ENCODE measurements at regions not wholly inside any gene's neighbourhood (a gene's known extent, or its start where the extent isn't known, plus 50 kb on each side); places are given as distances from the start of the nearest gene placed in this dataset.

- ATAC-seq (ENCODE audit: low read depth) (no peak), DNase-seq (no peak)
- H3K27me3 ChIP-seq (replicated peaks in 1 of 4; ENCODE audit: control extremely low read depth in 1 of 4, control insufficient read depth in 3 of 4, insufficient read depth in 4 of 4, low read length in 3 of 4) = no peaks in the 10 kb centered on the region
- H3K4me3 ChIP-seq (ENCODE audit: control extremely low read depth in 1 of 5, extremely low read depth in 1 of 5, insufficient read depth in 1 of 5, low read depth in 2 of 5, low read length in 4 of 5) = no peak overlapping the region
- H4K20me1 ChIP-seq (ENCODE audit: control insufficient read depth, insufficient read depth, low read length, poor library complexity, severe bottlenecking) = no peaks in the 10 kb centered on the region
- peaks cover 0 to 6% (median 0%) of the 10 kb centered on the region in 3 donors for H3K9me3 ChIP-seq (ENCODE audit: control extremely low read depth in 1 of 3, control insufficient read depth in 2 of 3, insufficient read depth in 1 of 3, low read length in 2 of 3)
- no peaks in the 10 kb centered on the region for H3K36me3 ChIP-seq (replicated peaks in 1 of 2; ENCODE audit: control extremely low read depth in 1 of 2, control insufficient read depth in 1 of 2, extremely low read depth in 1 of 2, insufficient read depth in 2 of 2, low read length in 1 of 2)
- no peak overlapping the region for H3K27ac Mint-ChIP-seq
- ChIA-PET POLR2A (no interaction called here), CTCF (no interaction called here)
- intact Hi-C loops (cut with micrococcal nuclease) = no loop called here
- WGBS (ENCODE audit: insufficient coverage) = 80% methylated on average over 1 of the region's 3 CpGs
- no peak overlapping the region for H3K27ac ChIP-seq (ENCODE audit: low read length in 2 of 2)
- TF ChIP-seq CTCF (IDR thresholded peaks at IDR 0.05) = no peak
- TF ChIP-seq EZH2 (IDR thresholded peaks at IDR 0.05; ENCODE audit: borderline replicate concordance, insufficient read depth, low read depth, low read length, poor library complexity, severe bottlenecking) = no peak
- H3K79me2 ChIP-seq (ENCODE audit: control insufficient read depth, insufficient read depth, low read length) = no peaks in the 10 kb centered on the region
- peaks cover 3% of the 10 kb centered on the region for H3K9me3 Mint-ChIP-seq (ENCODE audit: insufficient read depth)
- no peaks in the 10 kb centered on the region for H3K27me3 Mint-ChIP-seq
- no peak overlapping the region for H3K4me2 ChIP-seq (replicated peaks; ENCODE audit: low read depth, low read length, poor library complexity, severe bottlenecking)
- no peak overlapping the region for H3K9ac ChIP-seq (ENCODE audit: low read length)
- H3K4me1 Mint-ChIP-seq = no peaks in the 10 kb centered on the region
- H2AFZ ChIP-seq (ENCODE audit: insufficient read depth, low read depth, low read length, poor library complexity, severe bottlenecking) = no peak overlapping the region
- H3K4me3 Mint-ChIP-seq = no peak overlapping the region
- no peaks in the 10 kb centered on the region for H3K4me1 ChIP-seq (ENCODE audit: control insufficient read depth in 2 of 2, insufficient read depth in 2 of 2, low read length in 2 of 2)
Observed at GRCh38 chr5:136856648-136857047, 491.3 kb upstream of the TRPC7 start.

GRCh38 chr5:136853971-136854370, 488.6 kb upstream of the TRPC7 start:
- Histone ChIP-seq H3K4me3 (ENCODE audit: control extremely low read depth in 1 of 5, extremely low read depth in 1 of 5, insufficient read depth in 1 of 5, low read depth in 2 of 5, low read length in 4 of 5) (no peak overlapping the region), H3K27ac (ENCODE audit: low read length in 2 of 2) (no peak overlapping the region), H3K9ac (ENCODE audit: low read length) (no peak overlapping the region), H3K36me3 (replicated peaks in 1 of 2; ENCODE audit: control extremely low read depth in 1 of 2, control insufficient read depth in 1 of 2, extremely low read depth in 1 of 2, insufficient read depth in 2 of 2, low read length in 1 of 2) (no peaks in the 10 kb centered on the region), H3K79me2 (ENCODE audit: control insufficient read depth, insufficient read depth, low read length) (no peaks in the 10 kb centered on the region), H3K4me2 (replicated peaks; ENCODE audit: low read depth, low read length, poor library complexity, severe bottlenecking) (no peak overlapping the region), H4K20me1 (ENCODE audit: control insufficient read depth, insufficient read depth, low read length, poor library complexity, severe bottlenecking) (no peaks in the 10 kb centered on the region), H2AFZ (ENCODE audit: insufficient read depth, low read depth, low read length, poor library complexity, severe bottlenecking) (no peak overlapping the region), H3K9me3 (ENCODE audit: control extremely low read depth in 1 of 3, control insufficient read depth in 2 of 3, insufficient read depth in 1 of 3, low read length in 2 of 3) (peaks cover 0 to 6% (median 0%) of the 10 kb centered on the region in 3 donors), H3K4me1 (ENCODE audit: control insufficient read depth in 2 of 2, insufficient read depth in 2 of 2, low read length in 2 of 2) (no peaks in the 10 kb centered on the region), H3K27me3 (replicated peaks in 1 of 4; ENCODE audit: control extremely low read depth in 1 of 4, control insufficient read depth in 3 of 4, insufficient read depth in 4 of 4, low read length in 3 of 4) (no peaks in the 10 kb centered on the region)
- ChIA-PET POLR2A (no interaction called here), CTCF (no interaction called here)
- Mint-ChIP-seq H3K9me3 (ENCODE audit: insufficient read depth) (peaks cover 3% of the 10 kb centered on the region), H3K4me3 (no peak overlapping the region), H3K27ac (no peak overlapping the region), H3K4me1 (no peaks in the 10 kb centered on the region), H3K27me3 (no peaks in the 10 kb centered on the region)
- DNase-seq (no peak), ATAC-seq (ENCODE audit: low read depth) (no peak)
- TF ChIP-seq EZH2 (IDR thresholded peaks at IDR 0.05; ENCODE audit: borderline replicate concordance, insufficient read depth, low read depth, low read length, poor library complexity, severe bottlenecking) (no peak), CTCF (IDR thresholded peaks at IDR 0.05) (no peak)
- intact Hi-C loops (cut with micrococcal nuclease) = no loop called here
- 50% methylated on average over 1 of the region's 1 CpG for WGBS (ENCODE audit: insufficient coverage)
